Stimulated activated CD4-positive, alpha-beta T cell treated with anti-CD3 and anti-CD28 coated beads, Interleukin-4, amount 100 ng/mL, for 4 hours (primary cell): ENCODE measurements at regions not wholly inside any gene's neighbourhood (a gene's known extent, or its start where the extent isn't known, plus 50 kb on each side); places are given as distances from the start of the nearest gene placed in this dataset.
"Not testable (repeated sequence)": the region's sequence is repeated elsewhere in the genome, so short reads cannot be mapped to it uniquely, and the experiment has no call there.

Experiments used
- DNase-seq, 2 experiments: peaks; one replicate each; pipeline ENCODE4 v3.0.0-alpha.2; 2020

GRCh38 chr1:143764831-143765230, 207.0 kb downstream of the FAM72C start:
- DNase-seq, result not testable (repeated sequence)

- not testable (repeated sequence) for DNase-seq
These were observed 211.4 kb downstream of the FAM72C start for GRCh38 chr1:143760366-143760765.

GRCh38 chr1:143755961-143756360, 215.8 kb downstream of the FAM72C start:
- DNase-seq, result not testable (repeated sequence)

- no peak for DNase-seq
These were observed 222.9 kb downstream of the FAM72C start for GRCh38 chr1:143748906-143749305.

- DNase-seq, result no peak
These were observed 235.2 kb downstream of the FAM72C start for GRCh38 chr1:143736562-143736961.

- no peak for DNase-seq
These were observed 235.9 kb downstream of the FAM72C start for GRCh38 chr1:143735764-143736461.

- DNase-seq, result not testable (repeated sequence)
These were observed 237.5 kb downstream of the FAM72C start for GRCh38 chr1:143734261-143734660.

- DNase-seq, result not testable (repeated sequence)
These were observed 240.9 kb downstream of the FAM72C start for GRCh38 chr1:143730890-143731289.

- DNase-seq, result peak; percentile 15 to 37
These were observed 242.2 kb downstream of the FAM72C start for GRCh38 chr1:143729449-143730111.

- not testable (repeated sequence) for DNase-seq
These were observed 242.9 kb downstream of the FAM72C start for GRCh38 chr1:143728802-143729448.

GRCh38 chr1:143727263-143727662, 244.5 kb downstream of the FAM72C start:
- no peak for DNase-seq

GRCh38 chr1:143721024-143721373, 250.8 kb downstream of the FAM72C start:
- DNase-seq, result no peak

- peak in 1 of 2 experiments; percentile 5 for DNase-seq
These were observed 251.4 kb downstream of the FAM72C start for GRCh38 chr1:143720087-143721023.

- no peak for DNase-seq
These were observed 253.3 kb downstream of the FAM72C start for GRCh38 chr1:143718524-143718923.

GRCh38 chr1:143718021-143718420, 253.8 kb downstream of the FAM72C start:
- no peak for DNase-seq

GRCh38 chr1:143717434-143717833, 254.4 kb downstream of the FAM72C start:
- DNase-seq, result no peak

- DNase-seq, result not testable (repeated sequence)
These were observed 256.9 kb downstream of the FAM72C start for GRCh38 chr1:143714913-143715312.

- not testable (repeated sequence) for DNase-seq
These were observed 262.1 kb downstream of the FAM72C start for GRCh38 chr1:143709606-143710259.

GRCh38 chr1:143702739-143703138, 269.0 kb downstream of the FAM72C start:
- not testable (repeated sequence) for DNase-seq

- DNase-seq, result no peak
These were observed 272.1 kb downstream of the FAM72C start for GRCh38 chr1:143699731-143700130.

- DNase-seq, result no peak
These were observed 272.7 kb downstream of the FAM72C start for GRCh38 chr1:143699115-143699514.

- DNase-seq, result peak in 1 of 2 experiments; percentile 27
These were observed 273.8 kb downstream of the FAM72C start for GRCh38 chr1:143698016-143698415.
